SIG-M5 treated with dmso at 0.1 percent for 504 hours (cell line): ENCODE measurements at regions not wholly inside any gene's neighbourhood (a gene's known extent, or its start where the extent isn't known, plus 50 kb on each side); places are given as distances from the start of the nearest gene placed in this dataset.
"Not testable (repeated sequence)": the region's sequence is repeated elsewhere in the genome, so short reads cannot be mapped to it uniquely, and the experiment has no call there.

Experiments
- DNase-seq: peaks from one replicate; lab custom pipeline; 2025; ENCODE audit not compliant: unreplicated experiment; lab: John Stamatoyannopoulos, UW

GRCh38 chr2:107745100-107745499 lies 81.6 kb upstream of the RGPD4 start:
- DNase-seq = no peak

DNA sequence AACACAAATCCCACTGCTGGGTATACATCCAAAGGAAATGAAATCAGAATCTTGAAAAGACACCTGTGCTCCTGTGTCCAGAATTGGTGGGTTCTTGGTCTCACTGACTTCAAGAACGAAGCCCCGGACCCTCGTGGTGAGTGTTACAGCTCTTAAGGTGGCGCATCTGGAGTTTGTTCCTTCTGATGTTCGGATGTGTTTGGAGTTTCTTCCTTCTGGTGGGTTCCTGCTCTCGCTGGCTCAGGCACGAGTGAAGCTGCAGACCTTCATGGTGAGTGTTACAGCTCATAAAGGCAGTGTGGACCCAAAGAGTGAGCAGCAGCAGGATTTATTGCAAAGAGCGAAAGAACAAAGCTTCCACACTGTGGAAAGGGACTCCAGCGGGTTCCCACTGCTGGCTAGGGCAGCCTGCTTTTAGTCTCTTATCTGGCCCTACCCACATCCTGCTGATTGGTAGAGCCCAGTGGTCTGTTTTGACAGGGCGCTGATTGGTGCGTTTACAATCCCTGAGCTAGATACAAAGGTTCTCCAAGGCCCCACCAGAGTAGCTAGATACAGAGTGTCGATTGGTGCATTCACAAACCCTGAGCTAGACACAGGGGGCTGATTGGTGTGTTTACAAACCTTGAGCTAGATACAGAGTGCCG lies 80.0 kb upstream of the RGPD4 start:
- DNase-seq = not testable (repeated sequence)

- not testable (repeated sequence) for DNase-seq
Observed at GRCh38 chr2:107747199-107747963, 79.3 kb upstream of the RGPD4 start.

DNA sequence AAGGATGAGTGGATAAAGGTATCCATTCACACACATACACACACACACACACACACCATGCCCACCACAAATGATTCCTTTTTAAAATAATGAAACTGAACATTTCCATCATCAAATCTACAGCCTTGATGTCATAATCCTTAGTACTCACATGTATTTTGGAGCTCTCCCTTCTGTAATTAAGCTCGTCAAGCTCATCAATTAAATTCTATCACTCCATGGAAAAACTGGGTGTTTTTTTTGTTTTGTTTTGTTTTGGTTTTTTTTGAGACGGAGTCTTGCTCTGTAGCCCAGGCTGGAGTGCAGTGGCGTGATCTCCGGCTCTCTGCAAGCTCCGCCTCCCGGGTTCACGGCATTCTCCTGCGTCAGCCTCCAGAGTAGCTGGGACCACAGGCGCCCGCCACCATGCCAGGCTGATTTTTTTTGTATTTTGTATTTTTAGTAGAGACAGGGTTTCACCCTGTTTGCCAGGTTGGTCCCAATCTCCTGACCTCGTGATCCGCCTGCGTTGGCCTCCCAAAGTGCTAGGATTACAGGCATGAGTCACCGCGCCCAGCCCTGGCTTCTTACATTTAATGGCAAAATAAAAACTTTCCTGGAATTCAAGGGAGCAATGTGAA lies 78.6 kb upstream of the RGPD4 start:
- no peak for DNase-seq

DNA sequence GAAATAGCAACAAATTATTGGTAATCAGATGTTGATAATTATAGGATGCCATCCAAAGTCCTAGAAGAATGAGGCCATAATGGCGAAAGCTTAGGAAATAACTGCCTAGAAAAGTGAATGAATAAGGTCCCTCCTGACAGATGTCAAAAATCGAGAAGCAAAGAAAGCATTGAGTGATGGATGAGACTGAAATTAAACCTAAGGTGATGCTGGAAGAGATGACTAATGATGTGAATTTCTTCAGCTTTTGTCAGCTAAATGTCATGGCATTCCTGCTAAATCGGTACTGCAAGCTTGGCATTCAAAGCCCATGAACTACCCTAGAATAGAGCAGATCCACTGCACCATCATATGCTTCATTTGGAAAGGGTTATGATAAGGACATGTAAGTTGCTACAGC lies 74.8 kb upstream of the RGPD4 start:
- no peak for DNase-seq

DNA sequence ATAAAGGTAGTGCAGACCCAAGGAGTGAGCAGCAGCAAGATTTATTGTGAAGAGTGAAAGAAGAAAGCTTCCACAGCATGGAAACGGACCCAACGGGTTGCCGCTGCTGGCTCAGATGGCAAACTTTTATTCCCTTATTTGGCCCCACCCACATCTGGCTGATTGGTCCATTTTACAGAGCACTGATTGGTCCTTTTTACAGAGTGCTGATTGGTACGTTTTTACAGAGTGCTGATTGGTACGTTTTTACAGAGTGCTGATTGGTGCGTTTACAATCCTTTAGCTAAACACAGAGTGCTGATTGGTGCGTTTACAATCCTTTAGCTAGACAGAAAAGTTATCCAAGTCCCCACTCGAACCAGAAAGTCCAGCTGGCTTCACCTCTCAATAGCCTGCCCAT lies 72.9 kb upstream of the RGPD4 start:
- DNase-seq = not testable (repeated sequence)

GRCh38 chr2:107757223-107757622 lies 69.5 kb upstream of the RGPD4 start:
- no peak for DNase-seq

GRCh38 chr2:107760620-107761364 lies 65.9 kb upstream of the RGPD4 start:
- DNase-seq = no peak

GRCh38 chr2:107772353-107772752 lies 54.3 kb upstream of the RGPD4 start:
- no peak for DNase-seq

DNA sequence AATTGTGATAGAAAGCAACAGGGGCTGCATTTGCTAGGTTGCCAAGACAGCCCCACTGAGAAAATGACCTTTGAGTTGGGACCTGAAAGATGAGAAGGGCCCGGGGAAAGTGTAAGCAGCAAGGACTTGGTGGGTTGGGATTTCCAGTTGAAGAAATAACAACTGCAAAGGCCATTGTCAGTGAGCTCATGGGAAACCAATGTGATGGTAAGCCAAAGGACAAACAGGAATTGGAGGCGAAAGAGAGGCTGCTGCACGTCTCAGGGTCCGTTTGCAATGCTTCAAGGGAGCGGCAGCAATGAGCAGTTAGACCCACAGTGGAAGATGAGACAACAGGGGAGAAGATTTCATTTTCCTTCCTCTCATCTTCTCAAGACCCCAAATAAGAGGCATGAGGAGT lies 51.5 kb upstream of the RGPD4 start:
- no peak for DNase-seq

DNA sequence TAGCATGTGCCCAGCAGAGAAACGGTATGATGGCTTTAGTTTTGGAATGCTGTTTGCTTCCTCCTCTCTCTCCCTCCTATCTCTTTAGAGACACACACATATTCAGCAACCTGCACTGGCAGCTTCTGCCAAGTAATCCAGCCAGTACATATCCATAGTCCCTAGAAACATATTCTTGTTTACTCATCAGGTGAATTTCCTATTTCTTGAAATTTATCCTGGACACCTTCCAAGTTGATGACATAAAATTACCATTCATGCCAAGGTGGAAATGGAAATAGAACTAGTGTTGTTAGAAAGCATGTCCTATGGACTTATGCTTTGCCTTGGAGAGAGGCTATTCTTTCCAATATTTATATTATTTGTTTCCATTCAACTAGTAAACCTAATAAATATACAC lies 50.9 kb upstream of the RGPD4 start:
- DNase-seq = no peak

DNA sequence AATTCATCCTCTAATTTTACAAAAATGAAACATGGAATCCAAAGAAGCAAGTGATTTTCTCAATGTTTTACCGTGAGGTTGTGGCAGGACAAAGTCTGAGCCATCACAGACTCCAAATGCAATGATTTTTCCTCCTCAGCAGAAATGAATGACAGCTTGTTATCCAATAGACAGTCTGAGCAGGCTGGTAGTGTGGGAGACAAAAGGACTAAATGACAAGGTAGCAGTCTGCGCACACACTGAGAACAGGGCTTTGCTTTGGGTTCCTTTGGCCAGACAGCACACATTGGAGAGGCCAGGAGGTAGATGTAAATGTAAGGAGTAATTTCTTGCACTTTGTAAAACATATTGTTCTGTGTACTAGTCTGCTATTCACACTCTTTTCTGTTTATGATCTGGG lies 50.3 kb upstream of the RGPD4 start:
- no peak for DNase-seq
